ENCODE measurements at regions not wholly inside any gene's neighbourhood (a gene's known extent, or its start where the extent isn't known, plus 50 kb on each side); places are given as distances from the start of the nearest gene placed in this dataset.

DNA sequence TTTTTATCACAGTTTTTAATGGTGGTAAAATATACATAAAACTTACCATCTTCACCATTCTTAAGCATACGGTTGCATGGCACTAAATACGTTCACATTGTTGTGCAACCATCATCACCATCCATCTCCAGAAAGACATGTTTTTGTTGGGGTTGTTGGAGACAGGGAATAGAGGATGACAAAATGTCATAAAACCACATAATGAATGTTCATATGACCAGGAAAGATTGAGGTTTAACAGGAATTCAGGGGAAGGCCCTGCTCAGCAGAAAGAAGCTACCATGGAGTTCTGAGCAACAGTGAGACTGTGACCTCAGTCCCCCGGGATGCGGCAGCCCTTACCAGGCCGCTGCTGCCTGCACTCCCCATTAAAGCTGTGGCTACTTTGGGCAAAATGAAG lies 63.9 kb upstream of the TRIM2 start:
- Histone ChIP-seq H3K27ac (ENCODE audit: low read depth in 1 of 2, low read length in 2 of 2) (no peak overlapping the region), H3K36me3 (ENCODE audit: control insufficient read depth in 4 of 4, insufficient read depth in 3 of 4, low read depth in 1 of 4, low read length in 3 of 4) (no peaks in the 10 kb centered on the region), H3K9ac (ENCODE audit: low read depth in 1 of 2, low read length in 2 of 2) (no peak overlapping the region), H3K4me1 (ENCODE audit: control insufficient read depth in 4 of 4, insufficient read depth in 4 of 4, low read length in 3 of 4) (peaks cover 3 to 7% (median 6%) of the 10 kb centered on the region in 4 donors), H3K4me3 (ENCODE audit: low read depth in 1 of 3, low read length in 3 of 3) (no peak overlapping the region), H3K9me3 (ENCODE audit: control insufficient read depth in 4 of 4, low read length in 3 of 4) (no peaks in the 10 kb centered on the region), H3K27me3 (ENCODE audit: control insufficient read depth in 4 of 4, insufficient read depth in 4 of 4, low read length in 3 of 4) (no peaks in the 10 kb centered on the region)
- DNase-seq (ENCODE audit: low spot score), result no peak
- WGBS, result 92% methylated on average over 5 of the region's 5 CpGs
- TF ChIP-seq JUND (IDR thresholded peaks at IDR 0.05), result no peak
- TF ChIP-seq, protein P1, sequence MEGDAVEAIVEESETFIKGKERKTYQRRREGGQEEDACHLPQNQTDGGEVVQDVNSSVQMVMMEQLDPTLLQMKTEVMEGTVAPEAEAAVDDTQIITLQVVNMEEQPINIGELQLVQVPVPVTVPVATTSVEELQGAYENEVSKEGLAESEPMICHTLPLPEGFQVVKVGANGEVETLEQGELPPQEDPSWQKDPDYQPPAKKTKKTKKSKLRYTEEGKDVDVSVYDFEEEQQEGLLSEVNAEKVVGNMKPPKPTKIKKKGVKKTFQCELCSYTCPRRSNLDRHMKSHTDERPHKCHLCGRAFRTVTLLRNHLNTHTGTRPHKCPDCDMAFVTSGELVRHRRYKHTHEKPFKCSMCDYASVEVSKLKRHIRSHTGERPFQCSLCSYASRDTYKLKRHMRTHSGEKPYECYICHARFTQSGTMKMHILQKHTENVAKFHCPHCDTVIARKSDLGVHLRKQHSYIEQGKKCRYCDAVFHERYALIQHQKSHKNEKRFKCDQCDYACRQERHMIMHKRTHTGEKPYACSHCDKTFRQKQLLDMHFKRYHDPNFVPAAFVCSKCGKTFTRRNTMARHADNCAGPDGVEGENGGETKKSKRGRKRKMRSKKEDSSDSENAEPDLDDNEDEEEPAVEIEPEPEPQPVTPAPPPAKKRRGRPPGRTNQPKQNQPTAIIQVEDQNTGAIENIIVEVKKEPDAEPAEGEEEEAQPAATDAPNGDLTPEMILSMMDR (IDR thresholded peaks at IDR 0.05; ENCODE audit: low read depth, low read length, missing input control), result no peak
- TF ChIP-seq GABPA (IDR thresholded peaks at IDR 0.05 in 1 of 2, conservative IDR thresholded peaks at IDR 0.05 in 1 of 2), result no peak
- TF ChIP-seq NR2F2 (IDR thresholded peaks at IDR 0.05), result no peak
- TF ChIP-seq, protein P2, sequence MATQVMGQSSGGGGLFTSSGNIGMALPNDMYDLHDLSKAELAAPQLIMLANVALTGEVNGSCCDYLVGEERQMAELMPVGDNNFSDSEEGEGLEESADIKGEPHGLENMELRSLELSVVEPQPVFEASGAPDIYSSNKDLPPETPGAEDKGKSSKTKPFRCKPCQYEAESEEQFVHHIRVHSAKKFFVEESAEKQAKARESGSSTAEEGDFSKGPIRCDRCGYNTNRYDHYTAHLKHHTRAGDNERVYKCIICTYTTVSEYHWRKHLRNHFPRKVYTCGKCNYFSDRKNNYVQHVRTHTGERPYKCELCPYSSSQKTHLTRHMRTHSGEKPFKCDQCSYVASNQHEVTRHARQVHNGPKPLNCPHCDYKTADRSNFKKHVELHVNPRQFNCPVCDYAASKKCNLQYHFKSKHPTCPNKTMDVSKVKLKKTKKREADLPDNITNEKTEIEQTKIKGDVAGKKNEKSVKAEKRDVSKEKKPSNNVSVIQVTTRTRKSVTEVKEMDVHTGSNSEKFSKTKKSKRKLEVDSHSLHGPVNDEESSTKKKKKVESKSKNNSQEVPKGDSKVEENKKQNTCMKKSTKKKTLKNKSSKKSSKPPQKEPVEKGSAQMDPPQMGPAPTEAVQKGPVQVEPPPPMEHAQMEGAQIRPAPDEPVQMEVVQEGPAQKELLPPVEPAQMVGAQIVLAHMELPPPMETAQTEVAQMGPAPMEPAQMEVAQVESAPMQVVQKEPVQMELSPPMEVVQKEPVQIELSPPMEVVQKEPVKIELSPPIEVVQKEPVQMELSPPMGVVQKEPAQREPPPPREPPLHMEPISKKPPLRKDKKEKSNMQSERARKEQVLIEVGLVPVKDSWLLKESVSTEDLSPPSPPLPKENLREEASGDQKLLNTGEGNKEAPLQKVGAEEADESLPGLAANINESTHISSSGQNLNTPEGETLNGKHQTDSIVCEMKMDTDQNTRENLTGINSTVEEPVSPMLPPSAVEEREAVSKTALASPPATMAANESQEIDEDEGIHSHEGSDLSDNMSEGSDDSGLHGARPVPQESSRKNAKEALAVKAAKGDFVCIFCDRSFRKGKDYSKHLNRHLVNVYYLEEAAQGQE (IDR thresholded peaks at IDR 0.05), result no peak
- no peak for TF ChIP-seq RXRA (IDR thresholded peaks at IDR 0.05)

DNA sequence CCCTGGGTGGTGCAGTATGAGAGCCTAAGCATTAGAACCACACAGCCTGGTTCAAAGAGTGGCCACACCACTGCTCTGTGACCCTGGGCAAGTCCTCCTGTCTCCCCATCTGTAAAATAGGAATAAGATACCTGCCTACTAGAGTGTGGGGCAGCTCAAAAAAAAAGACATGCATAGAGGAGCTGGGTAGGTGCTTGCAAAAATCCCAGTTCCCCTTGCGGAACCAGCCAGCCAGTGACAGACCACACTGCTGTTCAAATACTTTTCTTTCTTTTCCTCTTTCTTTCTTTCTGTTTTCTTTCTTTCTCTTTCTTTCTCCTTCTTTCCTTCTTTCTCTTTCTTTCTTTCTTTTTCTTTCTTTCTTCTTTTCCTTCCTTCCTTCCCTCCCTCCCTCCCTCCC lies 63.0 kb upstream of the TRIM2 start:
- Histone ChIP-seq H3K9me3 (ENCODE audit: control insufficient read depth in 4 of 4, low read length in 3 of 4) (no peaks in the 10 kb centered on the region), H3K4me3 (ENCODE audit: low read depth in 1 of 3, low read length in 3 of 3) (no peak overlapping the region), H3K9ac (ENCODE audit: low read depth in 1 of 2, low read length in 2 of 2) (no peak overlapping the region), H3K27me3 (ENCODE audit: control insufficient read depth in 4 of 4, insufficient read depth in 4 of 4, low read length in 3 of 4) (no peaks in the 10 kb centered on the region), H3K36me3 (ENCODE audit: control insufficient read depth in 4 of 4, insufficient read depth in 3 of 4, low read depth in 1 of 4, low read length in 3 of 4) (no peaks in the 10 kb centered on the region), H3K27ac (ENCODE audit: low read depth in 1 of 2, low read length in 2 of 2) (no peak overlapping the region), H3K4me1 (ENCODE audit: control insufficient read depth in 4 of 4, insufficient read depth in 4 of 4, low read length in 3 of 4) (peaks cover 3 to 7% (median 6%) of the 10 kb centered on the region in 4 donors)
- no peak for DNase-seq (ENCODE audit: low spot score)
- TF ChIP-seq EGR1 (IDR thresholded peaks at IDR 0.05; ENCODE audit: low read depth in 2 of 2) (no peak), RXRA (IDR thresholded peaks at IDR 0.05) (no peak), HNF4G (IDR thresholded peaks at IDR 0.05) (no peak), JUND (IDR thresholded peaks at IDR 0.05) (no peak), FOXA1 (IDR thresholded peaks at IDR 0.05) (no peak), RAD21 (IDR thresholded peaks at IDR 0.05) (no peak)
- TF ChIP-seq, protein P3, sequence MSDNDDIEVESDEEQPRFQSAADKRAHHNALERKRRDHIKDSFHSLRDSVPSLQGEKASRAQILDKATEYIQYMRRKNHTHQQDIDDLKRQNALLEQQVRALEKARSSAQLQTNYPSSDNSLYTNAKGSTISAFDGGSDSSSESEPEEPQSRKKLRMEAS (IDR thresholded peaks at IDR 0.05), result no peak
- TF ChIP-seq, protein P1 (IDR thresholded peaks at IDR 0.05; ENCODE audit: low read depth, low read length, missing input control), result no peak
- TF ChIP-seq, protein P2 (IDR thresholded peaks at IDR 0.05), result no peak
- WGBS, result 90% methylated on average over 1 of the region's 1 CpG
